RCC 7860 (cell line): ENCODE measurements at regions not wholly inside any gene's neighbourhood (a gene's known extent, or its start where the extent isn't known, plus 50 kb on each side); places are given as distances from the start of the nearest gene placed in this dataset.
"Not testable (repeated sequence)": the region's sequence is repeated elsewhere in the genome, so short reads cannot be mapped to it uniquely, and the experiment has no call there.

Source experiments
- DNase-seq: peaks from one replicate; pipeline ENCODE4 v3.0.0-alpha.2; 2015; ENCODE audit warnings: low spot score
- FAIRE-seq: peaks from 2 replicates; lab custom pipeline; 2012; peaks lifted over from hg19 to GRCh38; lab: Jason Lieb, UNC

DNA sequence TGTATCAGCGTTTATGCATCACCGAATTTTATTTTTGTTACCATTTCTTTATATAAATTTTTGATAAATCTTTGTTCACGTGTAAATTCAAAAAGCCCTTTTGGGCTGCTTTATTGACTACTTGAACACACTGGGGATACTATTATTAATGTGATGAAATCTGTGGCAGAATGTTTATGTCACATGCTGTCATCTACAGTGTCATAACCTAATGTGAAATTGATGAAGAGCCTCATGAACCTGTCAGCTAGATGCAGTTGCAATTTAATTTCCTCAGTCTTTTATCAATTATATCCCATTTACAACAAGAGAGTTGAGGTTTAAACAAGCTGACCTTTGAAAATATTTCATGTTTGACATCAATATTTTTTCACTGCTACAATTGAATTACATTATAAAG lies 1100.4 kb upstream of the COX7C start:
- FAIRE-seq (no peak), DNase-seq (no peak)

DNA sequence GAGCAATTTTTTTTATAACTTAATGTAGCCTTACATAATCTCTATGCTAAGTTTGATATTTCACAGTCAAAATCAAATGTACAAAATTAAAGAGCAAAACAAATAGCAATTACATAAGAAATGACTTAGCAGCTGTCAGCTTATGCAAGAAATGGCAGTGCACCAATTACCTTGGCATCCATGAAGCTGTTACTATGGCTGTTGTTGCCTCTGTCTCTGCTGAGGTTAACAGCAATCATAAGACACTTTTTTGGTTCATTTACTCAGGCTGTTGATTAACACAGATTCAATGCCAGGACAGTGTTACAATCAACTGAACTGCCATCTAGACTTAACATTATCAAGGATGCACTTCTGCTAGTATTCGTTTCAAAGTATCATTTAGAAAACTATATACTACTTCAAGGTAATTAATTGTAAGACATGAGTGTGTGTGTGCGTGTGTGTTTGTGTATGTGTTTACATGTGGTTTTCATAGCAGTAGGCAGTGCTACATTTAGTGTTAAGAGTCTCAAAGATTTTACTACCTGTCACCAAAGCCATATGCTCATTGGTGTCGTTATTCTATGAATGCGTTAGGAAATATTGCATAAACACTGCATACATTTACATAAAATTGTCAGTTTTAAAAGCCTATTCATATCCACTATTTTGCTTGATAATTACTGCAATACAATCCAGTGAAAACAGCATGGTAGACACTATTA lies 1084.2 kb upstream of the COX7C start:
- DNase-seq (no peak), FAIRE-seq (no peak)

DNA sequence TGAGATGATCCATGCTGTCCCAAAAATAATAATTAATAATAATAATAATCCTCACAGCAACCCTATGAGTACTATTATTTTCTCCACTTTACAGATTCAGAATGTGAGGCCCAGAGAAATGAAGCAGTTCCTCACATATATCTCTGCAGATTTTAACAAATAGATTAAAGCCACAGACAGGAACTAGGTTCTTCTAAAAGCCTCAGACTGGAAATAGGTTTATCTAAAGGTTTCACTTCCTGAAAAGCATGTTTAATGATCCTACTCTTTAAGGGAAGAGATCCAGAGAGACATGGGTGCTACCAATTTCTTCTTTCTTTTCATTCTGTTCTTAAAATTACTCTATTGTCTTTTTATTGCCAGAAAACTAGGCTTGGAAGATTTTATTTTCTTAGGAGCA lies 1079.4 kb upstream of the COX7C start:
- DNase-seq, result no peak
- no peak for FAIRE-seq

DNA sequence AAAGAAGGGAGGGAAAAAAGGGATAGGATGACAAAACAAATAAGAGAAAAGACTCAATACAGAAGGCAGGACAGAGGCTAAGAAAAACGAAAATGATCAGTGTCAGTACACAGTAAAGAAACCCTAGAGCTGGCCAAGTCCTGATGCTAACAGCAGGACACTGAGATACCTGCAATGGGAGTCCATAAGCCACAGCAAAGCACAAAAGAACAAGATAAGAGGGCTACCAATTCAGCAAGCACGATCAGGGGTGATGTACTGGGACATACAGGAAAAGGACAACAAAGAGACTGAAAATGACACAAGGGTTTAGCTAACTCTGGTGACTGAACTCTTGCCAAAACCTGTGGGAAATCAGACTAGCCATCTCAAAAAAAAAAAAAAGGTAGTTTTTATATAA lies 1072.6 kb upstream of the COX7C start:
- DNase-seq (no peak), FAIRE-seq (no peak)

DNA sequence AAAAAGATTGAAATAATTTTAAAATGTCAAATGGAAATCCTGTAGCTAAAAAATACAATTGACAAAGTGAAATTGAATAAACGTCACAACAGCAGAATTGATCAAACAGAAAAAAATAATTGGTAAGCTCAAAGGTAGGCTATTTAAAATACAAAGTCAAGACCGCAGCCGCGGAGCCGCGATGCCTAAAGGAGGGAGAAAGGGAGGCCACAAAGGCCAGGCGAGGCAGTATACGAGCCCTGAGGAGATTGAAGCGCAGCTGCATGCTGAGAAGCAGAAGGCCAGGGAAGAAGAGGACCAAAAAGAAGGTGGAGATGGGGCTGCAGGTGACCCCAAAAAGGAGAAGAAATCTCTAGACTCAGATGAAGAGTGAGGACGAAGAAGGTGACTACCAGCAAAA lies 1068.5 kb upstream of the COX7C start:
- DNase-seq, result no peak
- no peak for FAIRE-seq

DNA sequence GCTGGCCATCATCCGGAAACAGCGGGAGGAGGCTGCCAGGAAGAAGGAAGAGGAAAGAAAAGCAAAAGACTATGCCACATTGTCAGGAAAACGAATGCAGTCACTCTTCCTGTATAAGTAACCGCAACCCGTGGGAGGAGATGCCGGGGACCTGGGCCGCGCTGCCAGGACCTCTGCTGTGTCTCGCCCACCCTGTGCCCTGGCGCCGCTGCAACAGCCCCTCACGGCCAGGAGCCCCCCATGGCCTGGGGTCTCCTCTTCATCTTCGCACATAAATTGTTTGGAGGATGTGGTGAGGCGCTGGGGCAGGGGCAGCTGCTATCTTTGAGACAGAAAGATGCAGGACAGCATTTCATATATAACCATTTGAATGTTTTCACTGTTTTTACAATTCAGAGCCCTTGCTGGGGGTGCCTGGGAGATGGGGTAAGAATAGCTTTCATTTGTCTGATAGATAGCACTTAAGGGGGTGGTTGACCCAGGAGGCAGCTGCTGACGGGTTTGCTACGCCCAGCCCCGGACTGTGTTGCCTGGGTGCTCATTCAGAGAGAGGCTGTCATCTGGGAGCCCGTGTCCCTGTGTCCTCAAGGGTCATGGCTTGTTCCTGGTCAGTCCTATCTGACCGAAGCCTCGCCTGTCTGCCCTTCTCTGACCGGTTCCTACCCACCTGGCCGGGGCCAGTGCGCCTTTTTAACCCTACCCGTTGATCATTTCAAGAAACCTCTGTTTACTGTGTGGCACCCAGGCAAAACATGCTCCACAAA lies 1067.7 kb upstream of the COX7C start:
- DNase-seq (no peak), FAIRE-seq (no peak)

DNA sequence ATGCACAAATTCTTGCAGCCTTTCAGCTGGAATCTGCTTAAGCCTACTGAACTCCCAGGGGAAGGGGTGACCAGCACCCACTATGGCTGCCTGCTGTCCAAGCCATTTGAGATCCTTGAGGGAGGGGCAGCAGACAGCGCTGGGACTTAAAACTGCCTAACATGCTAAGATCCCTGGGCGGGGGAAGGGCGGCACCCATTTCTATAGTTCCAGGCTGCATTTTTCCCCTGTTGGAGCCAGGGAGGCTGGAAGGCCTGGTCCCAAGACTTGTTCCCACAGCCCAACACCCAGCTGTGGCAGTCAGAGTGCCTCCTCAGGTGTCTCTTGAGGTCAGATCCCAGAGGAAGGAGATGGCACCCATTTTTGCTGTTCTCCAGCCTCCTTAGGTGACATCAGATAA lies 1061.3 kb upstream of the COX7C start:
- FAIRE-seq, result no peak

DNA sequence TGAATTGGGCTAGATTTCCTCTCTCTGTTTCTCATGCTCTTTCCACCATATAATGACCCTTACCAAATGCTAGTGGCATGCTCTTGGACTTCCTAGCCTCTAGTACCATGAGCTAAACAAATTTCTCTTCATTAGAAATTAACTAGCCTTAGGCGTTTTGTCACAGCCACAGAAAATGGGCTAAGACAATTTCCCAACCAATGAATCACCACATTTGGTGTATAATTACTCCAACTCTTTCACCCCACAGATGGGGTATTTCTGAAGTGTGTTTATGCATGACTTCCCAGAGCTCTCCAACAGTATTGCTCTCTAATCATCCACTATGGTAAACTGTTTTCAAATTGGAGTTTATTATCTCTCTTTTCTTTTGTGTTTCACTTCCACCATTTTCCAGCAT lies 1041.1 kb upstream of the COX7C start:
- FAIRE-seq (no peak), DNase-seq (no peak)

More for the DNA sequence above, 1061.3 kb upstream of the COX7C start:
- no peak for DNase-seq

DNA sequence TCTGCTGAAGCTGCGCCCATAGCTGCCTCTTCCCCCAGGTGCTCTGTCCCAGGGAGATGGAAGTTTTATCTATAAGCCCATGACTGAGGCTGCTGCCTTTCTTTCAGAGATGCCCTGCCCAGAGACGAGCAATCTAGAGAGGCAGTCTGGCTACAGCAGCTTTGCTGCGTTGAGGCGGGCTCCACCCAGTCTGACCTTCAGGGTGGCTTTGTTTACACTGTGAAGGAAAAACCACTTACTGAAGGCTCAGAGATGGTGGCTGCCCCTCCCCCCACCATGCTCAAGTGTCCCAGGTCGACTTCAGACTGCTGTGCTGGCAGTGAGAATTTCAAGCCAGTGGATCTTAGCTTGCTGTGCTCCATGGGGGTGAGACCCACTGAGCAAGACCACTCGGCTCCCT lies 1029.9 kb upstream of the COX7C start:
- not testable (repeated sequence) for FAIRE-seq, DNase-seq

DNA sequence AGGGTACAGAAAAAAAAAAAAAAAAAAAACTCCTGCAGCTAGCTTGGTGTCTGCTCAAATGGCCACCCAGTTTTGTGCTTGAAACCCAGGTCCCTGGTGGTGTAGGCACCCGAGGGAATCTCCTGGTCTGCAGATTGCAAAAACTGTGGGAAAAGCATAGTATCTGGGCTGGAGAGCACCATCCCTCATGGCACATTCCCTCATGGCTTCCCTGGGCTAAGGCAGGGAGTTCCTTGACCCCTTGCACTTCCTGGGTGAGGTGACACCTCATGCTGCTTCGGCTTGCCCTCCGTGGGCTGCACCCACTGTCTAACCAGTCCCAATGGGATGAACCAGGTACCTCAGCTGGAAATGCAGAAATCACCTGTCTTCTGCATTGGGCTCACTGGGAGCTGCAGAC lies 1029.5 kb upstream of the COX7C start:
- not testable (repeated sequence) for FAIRE-seq, DNase-seq

DNA sequence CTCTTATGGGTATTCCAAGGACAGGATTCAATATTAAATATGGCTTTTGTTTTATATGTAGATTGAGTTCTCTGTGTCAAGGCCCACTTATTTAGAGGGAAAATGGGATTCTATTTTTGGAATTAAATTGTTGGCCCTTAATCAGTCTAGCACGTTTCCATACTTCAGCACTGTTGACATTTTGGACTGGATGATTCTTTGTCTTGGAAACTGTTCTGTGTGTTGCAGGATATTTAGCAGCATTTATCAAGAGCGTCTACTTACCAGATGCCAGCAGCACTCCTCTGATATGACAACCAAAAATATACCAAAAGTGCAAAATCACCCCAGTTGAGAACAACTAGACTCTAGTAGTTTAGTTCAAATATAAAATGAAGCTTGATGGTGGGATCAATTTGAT lies 1027.0 kb upstream of the COX7C start:
- DNase-seq (no peak), FAIRE-seq (no peak)

DNA sequence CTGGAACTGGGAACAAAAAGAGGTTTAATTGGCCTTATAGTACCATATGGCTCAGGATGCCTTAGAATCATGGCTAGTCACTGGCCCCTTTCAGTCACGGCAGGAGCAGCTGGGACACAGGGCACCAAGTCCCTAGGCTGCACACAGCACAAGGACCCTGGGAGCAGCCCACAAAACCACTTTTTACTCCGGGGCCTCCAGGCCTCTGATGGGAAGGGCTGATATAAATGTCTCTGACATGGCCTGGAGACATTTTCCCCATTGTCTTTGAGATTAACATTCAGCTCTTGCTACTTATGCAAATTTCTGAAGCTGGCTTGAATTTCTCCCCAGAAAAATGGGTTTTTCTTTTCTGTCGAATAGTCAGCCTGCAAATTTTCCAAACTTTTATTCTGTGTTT lies 1026.4 kb upstream of the COX7C start:
- no peak for FAIRE-seq
- DNase-seq, result no peak

DNA sequence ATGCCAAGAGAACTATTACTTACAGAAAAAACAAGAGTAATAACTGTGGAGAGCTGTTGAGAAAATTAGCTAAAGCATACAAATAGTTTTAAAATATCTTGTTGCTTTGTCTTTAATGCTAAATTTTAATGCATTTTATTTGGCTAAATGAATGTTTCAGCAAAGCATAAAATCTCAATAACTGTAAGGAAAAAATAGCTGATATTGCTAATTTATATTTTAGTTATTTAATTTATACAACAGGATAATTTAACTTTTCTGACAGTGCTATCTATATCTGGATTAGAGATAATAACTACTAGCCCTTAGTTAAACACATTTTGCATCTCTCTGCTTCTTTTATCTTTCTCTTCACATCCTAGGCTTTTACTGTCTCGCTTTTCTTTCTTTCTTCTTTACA lies 1014.9 kb upstream of the COX7C start:
- FAIRE-seq (no peak), DNase-seq (no peak)

DNA sequence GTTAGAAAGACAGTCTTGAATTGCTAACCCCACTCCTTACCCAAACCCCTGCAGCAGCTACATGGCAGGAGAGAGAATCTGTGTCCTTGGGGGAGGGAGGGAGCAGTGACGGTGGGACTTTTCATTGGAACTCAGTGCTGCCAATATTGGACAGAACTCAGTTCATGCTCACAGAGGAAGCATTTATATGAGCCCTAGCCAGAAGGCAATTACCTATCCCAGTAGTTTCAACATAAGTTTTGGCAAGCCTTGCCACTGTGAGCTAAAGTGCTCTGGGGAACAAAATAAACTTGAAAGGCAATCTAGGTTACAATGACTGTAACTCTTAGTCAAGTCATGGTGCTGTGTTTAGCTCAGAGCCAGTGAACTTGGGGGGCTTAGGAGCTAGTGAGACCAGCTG lies 1013.4 kb upstream of the COX7C start:
- DNase-seq, result no peak
- no peak for FAIRE-seq

DNA sequence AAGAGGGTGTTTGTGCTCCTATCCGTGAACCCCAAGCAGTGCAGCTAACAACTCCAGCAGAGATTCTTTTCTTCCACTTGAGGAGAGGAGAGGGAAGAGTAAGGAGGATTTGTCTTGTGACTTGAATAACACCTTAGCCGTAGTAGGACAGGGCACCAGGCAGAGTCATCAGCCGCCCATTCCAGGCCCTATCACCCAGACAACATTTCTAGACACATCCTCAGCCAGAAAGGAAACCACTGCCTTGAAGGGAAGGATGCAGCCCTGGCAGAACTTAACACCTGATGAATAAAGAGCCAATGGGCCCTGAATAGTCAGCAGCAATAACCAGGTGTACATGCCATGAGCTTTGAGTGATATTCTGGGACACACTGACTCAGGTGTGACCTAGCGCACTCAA lies 1013.0 kb upstream of the COX7C start:
- DNase-seq (no peak), FAIRE-seq (no peak)

DNA sequence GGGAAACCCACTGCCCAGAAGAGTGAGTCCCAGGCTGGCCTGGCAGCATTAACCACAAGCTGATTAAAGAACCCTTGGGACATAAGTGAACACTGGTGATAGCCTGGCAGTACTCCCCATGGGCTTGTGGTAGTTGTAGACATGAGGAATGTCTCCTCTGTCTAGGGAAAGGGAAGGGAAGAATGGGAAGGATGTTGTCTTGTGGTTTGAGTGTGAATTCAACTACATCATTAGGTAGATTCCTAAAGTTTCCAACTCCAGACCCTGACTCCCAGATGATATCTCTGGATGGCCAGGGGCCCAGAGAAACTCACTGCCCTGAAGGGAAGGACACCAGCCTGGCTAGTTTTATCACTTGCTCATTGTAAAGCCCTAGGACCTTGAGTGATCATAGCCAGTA lies 1012.4 kb upstream of the COX7C start:
- FAIRE-seq (no peak), DNase-seq (no peak)

DNA sequence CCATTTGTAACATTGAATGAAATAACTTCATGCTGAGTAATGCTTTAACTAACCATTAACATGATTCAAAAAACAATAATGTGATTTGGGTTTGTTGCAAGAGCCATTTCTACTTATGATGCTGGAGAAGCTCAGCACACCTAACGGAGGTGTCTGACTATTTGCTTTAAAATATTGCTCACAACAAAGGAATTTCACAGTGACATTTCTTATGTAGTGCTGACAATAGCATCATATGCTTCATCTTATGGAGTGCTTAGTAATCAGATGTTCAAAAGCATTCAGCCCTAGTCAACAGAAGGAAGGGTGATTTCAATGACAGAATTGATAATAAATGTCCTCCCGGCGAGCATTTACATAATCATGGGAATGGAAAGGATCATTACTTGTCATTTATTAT lies 1003.3 kb upstream of the COX7C start:
- DNase-seq (peak; percentile 13), FAIRE-seq (no peak)

DNA sequence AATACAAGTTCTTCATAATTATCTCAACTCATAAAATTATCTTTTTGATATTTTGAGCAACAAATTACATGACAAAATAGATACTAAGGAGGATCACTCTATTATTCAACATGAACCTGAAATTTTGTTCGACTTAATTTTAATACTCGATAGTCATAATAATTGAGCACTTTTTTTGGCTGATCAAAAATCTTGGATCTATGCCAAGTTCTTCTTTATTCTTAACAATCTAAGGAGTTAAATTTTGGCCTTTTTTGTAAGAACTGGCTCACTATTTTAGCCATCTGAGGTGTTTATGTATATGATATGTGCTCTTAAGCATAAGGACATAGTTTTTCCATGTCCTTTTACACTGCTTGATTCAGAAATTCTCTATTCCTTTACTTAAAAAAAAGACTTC lies 996.1 kb upstream of the COX7C start:
- DNase-seq (no peak), FAIRE-seq (no peak)

DNA sequence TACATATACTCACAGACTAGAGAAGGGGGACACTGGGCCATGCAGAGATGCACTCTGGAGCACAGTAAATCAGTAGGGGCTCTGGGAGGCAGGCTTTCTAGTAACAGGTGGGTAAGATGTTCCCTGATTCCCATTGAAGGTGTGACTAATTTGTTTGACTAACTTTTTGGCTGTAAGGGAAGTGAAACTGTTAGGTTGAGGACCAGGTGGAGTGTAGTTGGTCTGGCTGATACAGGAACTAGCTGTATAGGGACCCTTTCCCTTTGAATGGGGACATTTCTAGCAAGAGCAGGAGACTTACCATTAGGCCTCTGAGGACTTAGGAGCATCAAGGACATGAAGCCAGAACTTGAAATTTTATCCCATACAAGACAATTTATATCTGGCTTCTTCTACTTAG lies 989.6 kb upstream of the COX7C start:
- FAIRE-seq (no peak), DNase-seq (no peak)

DNA sequence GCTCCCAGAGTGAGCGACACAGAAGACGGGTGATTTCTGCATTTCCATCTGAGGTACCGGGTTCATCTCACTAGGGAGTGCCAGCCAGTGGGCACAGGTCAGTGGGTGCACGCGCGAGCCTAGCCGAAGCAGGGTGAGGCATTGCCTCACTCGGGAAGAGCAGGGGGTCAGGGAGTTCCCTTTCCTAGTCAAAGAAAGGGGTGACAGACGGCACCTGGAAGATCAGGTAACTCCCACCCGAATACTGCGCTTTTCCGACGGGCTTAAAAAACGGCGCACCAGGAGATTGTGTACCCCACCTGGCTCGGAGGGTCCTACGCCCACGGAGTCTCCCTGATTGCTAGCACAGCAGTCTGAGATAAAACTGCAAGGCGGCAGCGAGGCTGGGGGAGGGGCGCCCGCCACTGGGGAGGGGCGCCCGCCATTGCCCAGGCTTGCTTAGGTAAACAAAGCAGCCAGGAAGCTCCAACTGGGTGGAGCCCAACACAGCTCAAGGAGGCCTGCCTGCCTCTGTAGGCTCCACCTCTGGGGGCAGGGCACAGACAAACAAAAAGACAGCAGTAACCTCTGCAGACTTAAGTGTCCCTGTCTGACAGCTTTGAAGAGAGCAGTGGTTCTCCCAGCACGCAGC lies 979.1 kb upstream of the COX7C start:
- not testable (repeated sequence) for FAIRE-seq, DNase-seq

DNA sequence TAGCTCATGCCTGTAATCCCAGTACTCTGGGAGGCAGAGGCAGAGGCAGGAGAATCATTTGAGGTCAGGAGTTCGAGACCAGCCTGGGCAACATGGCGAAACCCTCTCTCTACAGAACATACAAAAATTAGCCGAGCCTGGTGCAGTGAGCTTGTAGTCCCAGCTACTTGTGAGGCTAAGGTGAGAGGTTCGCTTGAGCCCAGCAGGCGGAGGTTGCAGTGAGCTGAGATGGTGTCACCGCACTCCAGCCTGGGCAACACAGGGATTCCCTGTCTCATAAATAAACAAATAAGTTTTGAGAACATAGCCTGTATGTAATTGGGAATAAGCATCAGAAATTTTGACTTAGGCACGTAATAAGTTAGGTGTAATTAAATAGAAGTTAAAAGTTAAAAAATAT lies 971.7 kb upstream of the COX7C start:
- DNase-seq, result no peak
- no peak for FAIRE-seq

DNA sequence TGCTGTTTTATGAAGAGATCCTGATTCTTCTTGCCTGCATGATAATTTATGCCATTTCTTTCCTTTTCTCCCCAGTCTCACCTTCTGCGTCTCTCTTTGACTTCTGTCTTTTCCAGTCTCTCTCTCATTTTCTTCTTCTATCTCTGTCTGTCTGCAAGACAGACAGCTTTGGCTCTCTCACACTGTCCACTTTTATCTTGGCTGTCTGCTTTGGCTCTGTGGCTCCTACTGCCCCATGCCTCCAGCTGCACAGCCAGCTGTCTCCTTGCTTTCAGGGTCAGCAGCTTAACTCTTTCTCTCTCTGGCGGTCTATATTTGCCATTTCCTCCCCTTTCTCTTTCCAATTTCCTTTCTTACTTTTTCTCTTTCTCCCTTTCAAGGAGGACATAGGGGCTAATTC lies 971.1 kb upstream of the COX7C start:
- DNase-seq (no peak), FAIRE-seq (no peak)
